Keratinocyte (primary cell): ENCODE measurements at regions not wholly inside any gene's neighbourhood (a gene's known extent, or its start where the extent isn't known, plus 50 kb on each side); places are given as distances from the start of the nearest gene placed in this dataset.

ENCODE experiments used
- DNase-seq: peaks from one replicate; pipeline ENCODE4 v3.0.0-alpha.2; 2011; ENCODE audit warnings: low read depth, missing footprints, low spot score
- FAIRE-seq: peaks from 2 replicates; lab custom pipeline; 2011; peaks lifted over from hg19 to GRCh38; lab: Jason Lieb, UNC
- H2AFZ ChIP-seq: 2 replicates; pipeline ENCODE4 v1.6.0; 2012; ENCODE audit warnings: low read length, control low read depth, inconsistent platforms; ENCODE audit not compliant: control insufficient read depth
- H3K27ac ChIP-seq: 2 replicates; pipeline ENCODE4 v1.5.1; 2011; ENCODE audit warnings: low read length; ENCODE audit not compliant: control insufficient read depth, insufficient read depth
- H3K27me3 ChIP-seq: 3 replicates; pipeline ENCODE4 v1.6.0; 2011; ENCODE audit warnings: low read length; ENCODE audit not compliant: control insufficient read depth, insufficient read depth; ENCODE audit errors: extremely low read depth
- H3K36me3 ChIP-seq, 2 experiments: 2 replicates in 1 of 2; 3 replicates in 1 of 2; pipeline ENCODE4 v1.5.1; 2011; ENCODE audit warnings: low read length in 2 of 2, mild to moderate bottlenecking in 1 of 2; ENCODE audit not compliant: control insufficient read depth in 2 of 2, insufficient read depth in 2 of 2; ENCODE audit errors: extremely low read depth in 1 of 2
- H3K4me1 ChIP-seq: 3 replicates; pipeline ENCODE4 v1.5.1; 2011; ENCODE audit warnings: low read length; ENCODE audit not compliant: control insufficient read depth, insufficient read depth; ENCODE audit errors: extremely low read depth
- H3K4me2 ChIP-seq: 3 replicates; pipeline ENCODE4 v1.6.0; 2011; ENCODE audit warnings: low read depth, low read length; ENCODE audit not compliant: control insufficient read depth, insufficient read depth; ENCODE audit errors: extremely low read depth
- H3K4me3 ChIP-seq, 3 experiments: fragments of 200-600 bp in 1 of 3; sonication (generic) in 1 of 3; 2 replicates in 2 of 3; 3 replicates in 1 of 3; pipeline ENCODE4 v1.5.1; 2011 to 2016; ENCODE audit warnings: low read length in 3 of 3, mild to moderate bottlenecking in 3 of 3, control low read depth in 2 of 3, inconsistent platforms in 1 of 3, low read depth in 1 of 3, mixed read lengths in 1 of 3, mixed run types in 1 of 3, moderate library complexity in 1 of 3; ENCODE audit not compliant: control insufficient read depth in 2 of 3, insufficient read depth in 2 of 3; ENCODE audit errors: extremely low read depth in 1 of 3
- H3K79me2 ChIP-seq: 2 replicates; pipeline ENCODE4 v1.6.0; 2012; ENCODE audit warnings: low read length; ENCODE audit not compliant: control insufficient read depth, insufficient read depth
- H3K9ac ChIP-seq: 3 replicates; pipeline ENCODE4 v1.6.0; 2011; ENCODE audit warnings: low read length; ENCODE audit not compliant: control insufficient read depth, insufficient read depth; ENCODE audit errors: extremely low read depth
- H3K9me1 ChIP-seq: 3 replicates; pipeline ENCODE4 v1.6.0; 2011; ENCODE audit warnings: low read length; ENCODE audit not compliant: control insufficient read depth, insufficient read depth; ENCODE audit errors: extremely low read depth
- H3K9me3 ChIP-seq: 2 replicates; pipeline ENCODE4 v1.5.1; 2012; ENCODE audit warnings: low read depth, low read length; ENCODE audit not compliant: control insufficient read depth
- H4K20me1 ChIP-seq: 3 replicates; pipeline ENCODE4 v1.6.0; 2011; ENCODE audit warnings: low read length; ENCODE audit not compliant: control insufficient read depth, insufficient read depth; ENCODE audit errors: extremely low read depth
- EZH2 ChIP-seq: IDR thresholded peaks from one replicate; pipeline ENCODE4 v1.6.1; 2012; ENCODE audit warnings: inconsistent platforms, mild to moderate bottlenecking, low read length, moderate library complexity
- dilution Hi-C: fragments of 300-500 bp; cut with MboI; formaldehyde crosslinking; loops from one replicate; pipeline ENCODE4 v1.7.0; 2020; ENCODE audit warnings: low sequenced_read_pairs; ENCODE audit not compliant: extremely low pct_ligation_motif_present
- TF ChIP-seq, protein P1 (sequence below), 3 experiments: IDR thresholded peaks in 1 of 3; conservative IDR thresholded peaks in 1 of 3; optimal IDR thresholded peaks in 1 of 3; 2 replicates in 2 of 3; 3 replicates in 1 of 3; pipeline versions ENCODE3 to v1.5.1; 2011; ENCODE audit warnings: low read length in 3 of 3, mild to moderate bottlenecking in 3 of 3, moderate library complexity in 2 of 3, control low read depth in 1 of 3, inconsistent platforms in 1 of 3; ENCODE audit not compliant: insufficient read depth in 2 of 3; ENCODE audit errors: extremely low read depth in 1 of 3

DNA sequence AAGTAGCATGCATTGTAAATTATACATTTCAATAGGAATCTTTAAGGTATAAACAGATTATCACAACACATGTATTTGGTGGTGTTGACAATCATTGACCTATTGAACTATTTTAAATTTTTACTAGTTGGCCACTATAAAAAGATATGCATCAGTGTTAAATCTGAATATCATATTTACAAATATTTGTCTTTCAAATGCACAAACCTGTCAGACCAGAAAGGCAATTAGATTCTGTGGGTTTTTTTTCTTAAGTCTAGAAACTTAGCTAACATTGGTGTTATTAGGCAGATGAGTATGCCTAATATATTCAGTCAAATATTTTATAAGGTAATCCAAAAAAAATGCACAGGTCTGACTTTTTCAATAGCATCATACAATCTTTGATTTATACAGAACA, 241.4 kb upstream of the DGKB start:
- no peaks in the 10 kb centered on the region for H3K9me3 ChIP-seq
- H3K9me1 ChIP-seq = no peaks in the 10 kb centered on the region
- dilution Hi-C loops = no loop called here
- TF ChIP-seq, protein P1, sequence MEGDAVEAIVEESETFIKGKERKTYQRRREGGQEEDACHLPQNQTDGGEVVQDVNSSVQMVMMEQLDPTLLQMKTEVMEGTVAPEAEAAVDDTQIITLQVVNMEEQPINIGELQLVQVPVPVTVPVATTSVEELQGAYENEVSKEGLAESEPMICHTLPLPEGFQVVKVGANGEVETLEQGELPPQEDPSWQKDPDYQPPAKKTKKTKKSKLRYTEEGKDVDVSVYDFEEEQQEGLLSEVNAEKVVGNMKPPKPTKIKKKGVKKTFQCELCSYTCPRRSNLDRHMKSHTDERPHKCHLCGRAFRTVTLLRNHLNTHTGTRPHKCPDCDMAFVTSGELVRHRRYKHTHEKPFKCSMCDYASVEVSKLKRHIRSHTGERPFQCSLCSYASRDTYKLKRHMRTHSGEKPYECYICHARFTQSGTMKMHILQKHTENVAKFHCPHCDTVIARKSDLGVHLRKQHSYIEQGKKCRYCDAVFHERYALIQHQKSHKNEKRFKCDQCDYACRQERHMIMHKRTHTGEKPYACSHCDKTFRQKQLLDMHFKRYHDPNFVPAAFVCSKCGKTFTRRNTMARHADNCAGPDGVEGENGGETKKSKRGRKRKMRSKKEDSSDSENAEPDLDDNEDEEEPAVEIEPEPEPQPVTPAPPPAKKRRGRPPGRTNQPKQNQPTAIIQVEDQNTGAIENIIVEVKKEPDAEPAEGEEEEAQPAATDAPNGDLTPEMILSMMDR (optimal IDR thresholded peaks at IDR 0.05 in 1 of 3, IDR thresholded peaks at IDR 0.05 in 1 of 3, conservative IDR thresholded peaks at IDR 0.05 in 1 of 3; ENCODE audit: extremely low read depth in 1 of 3, insufficient read depth in 2 of 3, low read length in 3 of 3) = no peak
- no peak for TF ChIP-seq EZH2
- no peak overlapping the region for H3K27ac ChIP-seq
- H2AFZ ChIP-seq = no peak overlapping the region
- no peaks in the 10 kb centered on the region for H3K27me3 ChIP-seq
- H3K4me1 ChIP-seq = no peaks in the 10 kb centered on the region
- DNase-seq (no peak), FAIRE-seq (no peak)
- H3K9ac ChIP-seq = no peak overlapping the region
- H4K20me1 ChIP-seq = no peaks in the 10 kb centered on the region
- no peaks in the 10 kb centered on the region for H3K36me3 ChIP-seq
- no peak overlapping the region for H3K4me3 ChIP-seq
- no peak overlapping the region for H3K4me2 ChIP-seq
- H3K79me2 ChIP-seq = no peaks in the 10 kb centered on the region

DNA sequence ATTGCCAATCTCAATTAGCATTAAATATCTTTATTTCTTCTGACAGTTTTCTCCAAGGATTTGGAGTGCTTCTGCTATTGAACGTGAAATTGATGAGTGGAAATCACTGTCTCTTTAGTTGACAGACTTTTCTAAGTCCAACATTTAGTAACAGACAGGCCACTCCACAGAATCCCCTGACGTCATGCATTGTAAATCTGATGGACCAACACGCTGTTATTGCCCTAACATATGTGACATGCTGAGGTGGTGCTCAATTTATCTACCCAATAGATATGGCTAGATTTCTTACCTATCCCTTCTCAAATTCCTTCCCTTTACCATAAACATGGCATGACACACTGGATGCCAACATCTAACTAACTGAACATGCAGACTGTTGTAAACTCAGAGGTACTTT, 240.6 kb upstream of the DGKB start:
- Histone ChIP-seq H3K27ac (no peak overlapping the region), H4K20me1 (no peaks in the 10 kb centered on the region), H3K4me2 (no peak overlapping the region), H3K4me3 (no peak overlapping the region), H3K27me3 (no peaks in the 10 kb centered on the region), H3K36me3 (no peaks in the 10 kb centered on the region), H3K9me3 (no peaks in the 10 kb centered on the region), H3K9ac (no peak overlapping the region), H2AFZ (no peak overlapping the region), H3K79me2 (no peaks in the 10 kb centered on the region), H3K4me1 (no peaks in the 10 kb centered on the region), H3K9me1 (no peaks in the 10 kb centered on the region)
- no peak for FAIRE-seq
- DNase-seq = no peak
- dilution Hi-C loops = no loop called here
- TF ChIP-seq, protein P1 (optimal IDR thresholded peaks at IDR 0.05 in 1 of 3, IDR thresholded peaks at IDR 0.05 in 1 of 3, conservative IDR thresholded peaks at IDR 0.05 in 1 of 3; ENCODE audit: extremely low read depth in 1 of 3, insufficient read depth in 2 of 3, low read length in 3 of 3) = no peak
- no peak for TF ChIP-seq EZH2
